Hematopoietic multipotent progenitor cell treated with erythropoietin and hydrocortisone succinate and interleukin-3 and kit ligand, for 6 days (in vitro differentiated cells): ENCODE measurements at regions not wholly inside any gene's neighbourhood (a gene's known extent, or its start where the extent isn't known, plus 50 kb on each side); places are given as distances from the start of the nearest gene placed in this dataset.
"Not testable (repeated sequence)": the region's sequence is repeated elsewhere in the genome, so short reads cannot be mapped to it uniquely, and the experiment has no call there.

Experiments used
- DNase-seq: peaks from one replicate; pipeline ENCODE4 v3.0.0-alpha.2; 2015

GRCh38 chr13:75993241-75993640, 357.1 kb downstream of the LMO7 start:
- DNase-seq, result no peak

- no peak for DNase-seq
These were observed 350.7 kb downstream of the LMO7 start for GRCh38 chr13:75986818-75987217.

- DNase-seq, result peak; percentile 89
These were observed 349.0 kb downstream of the LMO7 start for GRCh38 chr13:75985132-75985531.

GRCh38 chr13:75978818-75979217, 342.7 kb downstream of the LMO7 start:
- no peak for DNase-seq

GRCh38 chr13:75968103-75968838, 332.1 kb downstream of the LMO7 start:
- no peak for DNase-seq

GRCh38 chr13:75963302-75963701, 327.2 kb downstream of the LMO7 start:
- DNase-seq, result peak; percentile 82

GRCh38 chr13:75961911-75962310, 325.8 kb downstream of the LMO7 start:
- DNase-seq, result peak; percentile 27

GRCh38 chr13:75960538-75960994, 324.4 kb downstream of the LMO7 start:
- peak; percentile 26 for DNase-seq

GRCh38 chr13:75959861-75960481, 323.8 kb downstream of the LMO7 start:
- no peak for DNase-seq

- DNase-seq, result not testable (repeated sequence)
These were observed 317.5 kb downstream of the LMO7 start for GRCh38 chr13:75953589-75953988.

GRCh38 chr13:75947448-75947847, 311.3 kb downstream of the LMO7 start:
- DNase-seq, result peak; percentile 20

GRCh38 chr13:75946536-75947284, 310.6 kb downstream of the LMO7 start:
- no peak for DNase-seq

GRCh38 chr13:75945841-75946482, 309.8 kb downstream of the LMO7 start:
- no peak for DNase-seq

GRCh38 chr13:75938811-75939560, 302.9 kb downstream of the LMO7 start:
- DNase-seq, result no peak

GRCh38 chr13:75936791-75937190, 300.7 kb downstream of the LMO7 start:
- peak; percentile 41 for DNase-seq

GRCh38 chr13:75935805-75936204, 299.7 kb downstream of the LMO7 start:
- no peak for DNase-seq

GRCh38 chr13:75934889-75935288, 298.8 kb downstream of the LMO7 start:
- DNase-seq, result no peak

GRCh38 chr13:75932636-75933035, 296.5 kb downstream of the LMO7 start:
- DNase-seq, result no peak

- no peak for DNase-seq
These were observed 295.0 kb downstream of the LMO7 start for GRCh38 chr13:75931116-75931515.

- DNase-seq, result no peak
These were observed 292.9 kb downstream of the LMO7 start for GRCh38 chr13:75929076-75929475.

- no peak for DNase-seq
These were observed 291.1 kb downstream of the LMO7 start for GRCh38 chr13:75927183-75927669.

GRCh38 chr13:75920536-75920935, 284.4 kb downstream of the LMO7 start:
- no peak for DNase-seq
